Activated T-helper 17 cell treated with anti-CD3 and anti-CD28 coated beads, Interleukin-2, amount 50 U/mL, for 72 hours (primary cell): ENCODE measurements at regions not wholly inside any gene's neighbourhood (a gene's known extent, or its start where the extent isn't known, plus 50 kb on each side); places are given as distances from the start of the nearest gene placed in this dataset.

Experiments
- ATAC-seq: fragments of 150-1000 bp; cut with Tn5 transposase; replicated peaks from 2 replicates; pipeline ENCODE4 v1.10.0; 2021; ENCODE audit warnings: mild to moderate bottlenecking, moderate library complexity
- H3K27ac Mint-ChIP-seq: one replicate; pipeline ENCODE4 v1.8.0; 2022; ENCODE audit warnings: mixed read lengths
- H3K27me3 Mint-ChIP-seq: one replicate; pipeline ENCODE4 v1.8.0; 2022; ENCODE audit warnings: mixed read lengths
- H3K36me3 Mint-ChIP-seq: one replicate; pipeline ENCODE4 v1.8.0; 2022; ENCODE audit warnings: low read depth, mild to moderate bottlenecking, mixed read lengths
- H3K4me1 Mint-ChIP-seq: one replicate; pipeline ENCODE4 v1.8.0; 2022; ENCODE audit warnings: mixed read lengths
- H3K4me3 Mint-ChIP-seq: one replicate; pipeline ENCODE4 v1.8.0; 2022; ENCODE audit warnings: mild to moderate bottlenecking, mixed read lengths
- H3K9me3 Mint-ChIP-seq: one replicate; pipeline ENCODE4 v1.8.0; 2022; ENCODE audit warnings: mixed read lengths

- H3K27ac Mint-ChIP-seq = no peak overlapping the region
- H3K36me3 Mint-ChIP-seq = no peaks in the 10 kb centered on the region
- H3K4me1 Mint-ChIP-seq = no peaks in the 10 kb centered on the region
- no peaks in the 10 kb centered on the region for H3K27me3 Mint-ChIP-seq
- no peak for ATAC-seq
- no peaks in the 10 kb centered on the region for H3K9me3 Mint-ChIP-seq
- H3K4me3 Mint-ChIP-seq = no peak overlapping the region
Measured at GRCh38 chr20:23187751-23188150, 101.6 kb upstream of the CD93 start.

- Mint-ChIP-seq H3K27me3 (no peaks in the 10 kb centered on the region), H3K4me1 (no peaks in the 10 kb centered on the region), H3K36me3 (no peaks in the 10 kb centered on the region), H3K27ac (no peak overlapping the region), H3K4me3 (no peak overlapping the region), H3K9me3 (no peaks in the 10 kb centered on the region)
- no peak for ATAC-seq
Measured at GRCh38 chr20:23186808-23187207, 100.7 kb upstream of the CD93 start.

- no peak overlapping the region for H3K4me3 Mint-ChIP-seq
- H3K27ac Mint-ChIP-seq = no peak overlapping the region
- ATAC-seq = peak; percentile 12
- peaks cover 17% of the 10 kb centered on the region for H3K27me3 Mint-ChIP-seq
- H3K36me3 Mint-ChIP-seq = no peaks in the 10 kb centered on the region
- no peaks in the 10 kb centered on the region for H3K9me3 Mint-ChIP-seq
- H3K4me1 Mint-ChIP-seq = no peaks in the 10 kb centered on the region
Measured at GRCh38 chr20:23180451-23180921, 94.4 kb upstream of the CD93 start.

GRCh38 chr20:23179766-23180403, 93.8 kb upstream of the CD93 start:
- H3K36me3 Mint-ChIP-seq = no peaks in the 10 kb centered on the region
- H3K27me3 Mint-ChIP-seq = peaks cover 21% of the 10 kb centered on the region
- no peak for ATAC-seq
- no peak overlapping the region for H3K4me3 Mint-ChIP-seq
- H3K4me1 Mint-ChIP-seq = no peaks in the 10 kb centered on the region
- H3K9me3 Mint-ChIP-seq = no peaks in the 10 kb centered on the region
- H3K27ac Mint-ChIP-seq = no peak overlapping the region

- ATAC-seq = no peak
- no peak overlapping the region for H3K4me3 Mint-ChIP-seq
Measured at GRCh38 chr20:23178806-23179205, 92.7 kb upstream of the CD93 start.

GRCh38 chr20:23174821-23175220, 88.7 kb upstream of the CD93 start:
- Mint-ChIP-seq H3K36me3 (no peaks in the 10 kb centered on the region), H3K9me3 (no peaks in the 10 kb centered on the region), H3K4me1 (no peaks in the 10 kb centered on the region), H3K27me3 (peaks cover 30% of the 10 kb centered on the region), H3K27ac (no peak overlapping the region), H3K4me3 (no peak overlapping the region)
- no peak for ATAC-seq

More at GRCh38 chr20:23178806-23179205, 92.7 kb upstream of the CD93 start:
- Mint-ChIP-seq H3K27me3 (peaks cover 26% of the 10 kb centered on the region), H3K36me3 (no peaks in the 10 kb centered on the region), H3K9me3 (no peaks in the 10 kb centered on the region), H3K4me1 (no peaks in the 10 kb centered on the region), H3K27ac (no peak overlapping the region)

- no peak for ATAC-seq
- H3K4me3 Mint-ChIP-seq = no peak overlapping the region
- H3K4me1 Mint-ChIP-seq = no peaks in the 10 kb centered on the region
- H3K27me3 Mint-ChIP-seq = peaks cover 4% of the 10 kb centered on the region
- no peak overlapping the region for H3K27ac Mint-ChIP-seq
- no peaks in the 10 kb centered on the region for H3K36me3 Mint-ChIP-seq
- no peaks in the 10 kb centered on the region for H3K9me3 Mint-ChIP-seq
Measured at GRCh38 chr20:23167431-23167830, 81.3 kb upstream of the CD93 start.

GRCh38 chr20:23166563-23166962, 80.4 kb upstream of the CD93 start:
- no peak for ATAC-seq
- peaks cover 4% of the 10 kb centered on the region for H3K27me3 Mint-ChIP-seq
- H3K27ac Mint-ChIP-seq = no peak overlapping the region
- H3K9me3 Mint-ChIP-seq = no peaks in the 10 kb centered on the region
- no peaks in the 10 kb centered on the region for H3K4me1 Mint-ChIP-seq
- no peak overlapping the region for H3K4me3 Mint-ChIP-seq
- H3K36me3 Mint-ChIP-seq = no peaks in the 10 kb centered on the region

- no peaks in the 10 kb centered on the region for H3K9me3 Mint-ChIP-seq
- no peaks in the 10 kb centered on the region for H3K36me3 Mint-ChIP-seq
- H3K27ac Mint-ChIP-seq = no peak overlapping the region
- peaks cover 4% of the 10 kb centered on the region for H3K27me3 Mint-ChIP-seq
- no peak for ATAC-seq
- no peak overlapping the region for H3K4me3 Mint-ChIP-seq
- H3K4me1 Mint-ChIP-seq = no peaks in the 10 kb centered on the region
Measured at GRCh38 chr20:23165964-23166363, 79.8 kb upstream of the CD93 start.

GRCh38 chr20:23165307-23165750, 79.2 kb upstream of the CD93 start:
- Mint-ChIP-seq H3K27me3 (peaks cover 4% of the 10 kb centered on the region), H3K4me1 (no peaks in the 10 kb centered on the region), H3K4me3 (no peak overlapping the region), H3K9me3 (no peaks in the 10 kb centered on the region), H3K36me3 (no peaks in the 10 kb centered on the region), H3K27ac (no peak overlapping the region)
- no peak for ATAC-seq

GRCh38 chr20:23164176-23164601, 78.1 kb upstream of the CD93 start:
- no peaks in the 10 kb centered on the region for H3K36me3 Mint-ChIP-seq

GRCh38 chr20:23163562-23163961, 77.4 kb upstream of the CD93 start:
- Mint-ChIP-seq H3K4me3 (no peak overlapping the region), H3K4me1 (peaks cover 10% of the 10 kb centered on the region), H3K36me3 (no peaks in the 10 kb centered on the region), H3K27me3 (peaks cover 4% of the 10 kb centered on the region), H3K9me3 (no peaks in the 10 kb centered on the region), H3K27ac (no peak overlapping the region)
- no peak for ATAC-seq

More at GRCh38 chr20:23164176-23164601, 78.1 kb upstream of the CD93 start:
- no peak for ATAC-seq
- H3K4me3 Mint-ChIP-seq = no peak overlapping the region
- H3K9me3 Mint-ChIP-seq = no peaks in the 10 kb centered on the region
- H3K4me1 Mint-ChIP-seq = peaks cover 8% of the 10 kb centered on the region
- peaks cover 4% of the 10 kb centered on the region for H3K27me3 Mint-ChIP-seq
- no peak overlapping the region for H3K27ac Mint-ChIP-seq

GRCh38 chr20:23162887-23163286, 76.8 kb upstream of the CD93 start:
- peaks cover 10% of the 10 kb centered on the region for H3K4me1 Mint-ChIP-seq
- no peaks in the 10 kb centered on the region for H3K9me3 Mint-ChIP-seq
- H3K27ac Mint-ChIP-seq = no peak overlapping the region
- H3K4me3 Mint-ChIP-seq = no peak overlapping the region
- H3K36me3 Mint-ChIP-seq = no peaks in the 10 kb centered on the region
- peaks cover 4% of the 10 kb centered on the region for H3K27me3 Mint-ChIP-seq
- no peak for ATAC-seq

- H3K9me3 Mint-ChIP-seq = no peaks in the 10 kb centered on the region
- H3K4me3 Mint-ChIP-seq = no peak overlapping the region
- H3K27me3 Mint-ChIP-seq = peaks cover 4% of the 10 kb centered on the region
- no peak overlapping the region for H3K27ac Mint-ChIP-seq
- peaks cover 10% of the 10 kb centered on the region for H3K4me1 Mint-ChIP-seq
- no peak for ATAC-seq
- no peaks in the 10 kb centered on the region for H3K36me3 Mint-ChIP-seq
Measured at GRCh38 chr20:23161968-23162696, 76.0 kb upstream of the CD93 start.

- peaks cover 10% of the 10 kb centered on the region for H3K4me1 Mint-ChIP-seq
- peak; percentile 44 for ATAC-seq
- H3K4me3 Mint-ChIP-seq = no peak overlapping the region
- H3K27me3 Mint-ChIP-seq = peaks cover 4% of the 10 kb centered on the region
- H3K9me3 Mint-ChIP-seq = no peaks in the 10 kb centered on the region
- H3K27ac Mint-ChIP-seq = no peak overlapping the region
- no peaks in the 10 kb centered on the region for H3K36me3 Mint-ChIP-seq
Measured at GRCh38 chr20:23161244-23161891, 75.2 kb upstream of the CD93 start.
